ENCODE measurements at regions not wholly inside any gene's neighbourhood (a gene's known extent, or its start where the extent isn't known, plus 50 kb on each side); places are given as distances from the start of the nearest gene placed in this dataset.

DNA sequence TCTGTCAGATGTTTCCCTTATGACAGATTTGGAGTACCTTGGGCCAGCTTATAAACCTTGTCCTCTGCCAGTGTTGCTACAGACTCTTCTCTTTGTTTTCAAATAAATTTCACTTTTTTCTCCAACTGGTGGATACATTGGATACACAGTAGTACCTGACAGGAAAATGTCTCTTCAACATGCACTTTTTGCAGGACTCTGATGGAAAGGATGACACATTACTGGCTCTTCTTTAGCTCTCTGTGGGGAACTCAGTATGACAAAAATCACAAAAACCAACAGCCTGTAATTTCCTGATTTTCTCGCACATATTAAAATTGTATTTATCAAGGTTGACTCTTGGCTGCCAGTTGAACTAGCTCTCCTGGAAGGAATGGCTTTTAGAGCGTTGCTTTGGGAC is 61.3 kb upstream of the GIMD1 start:
- in situ Hi-C loops (cut with HindIII; ENCODE audit: low pct_unique_long_range_greater_than_20kb, low sequenced_read_pairs) = no loop called here
- DNase-seq (ENCODE audit: low read depth) = no peak

DNA sequence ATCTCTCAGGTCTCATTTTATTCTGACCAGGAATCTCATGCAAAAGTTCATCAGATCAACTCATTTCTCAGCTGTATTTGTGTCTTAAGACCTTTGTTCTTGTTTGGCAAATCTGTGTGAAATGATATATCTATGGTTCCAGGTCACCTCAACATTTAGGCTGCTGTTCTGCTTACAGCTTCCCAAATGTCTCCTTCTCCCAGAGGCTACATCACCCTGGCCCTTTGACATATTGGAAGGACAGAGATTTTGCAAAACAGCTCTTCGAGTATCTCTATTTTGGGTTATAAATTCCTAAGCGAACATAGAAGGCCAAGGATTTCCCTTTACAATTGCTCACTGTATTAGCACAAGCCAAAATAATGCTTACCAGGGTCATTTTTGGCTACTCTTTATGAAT is 57.5 kb upstream of the GIMD1 start:
- no peak for DNase-seq (ENCODE audit: low read depth)
- in situ Hi-C loops (cut with HindIII; ENCODE audit: low pct_unique_long_range_greater_than_20kb, low sequenced_read_pairs) = no loop called here

GRCh38 chr4:106425576-106425975 is 57.0 kb upstream of the GIMD1 start:
- no peak for DNase-seq (ENCODE audit: low read depth)
- in situ Hi-C loops (cut with HindIII; ENCODE audit: low pct_unique_long_range_greater_than_20kb, low sequenced_read_pairs) = no loop called here

GRCh38 chr4:106424426-106424825 is 55.8 kb upstream of the GIMD1 start:
- no peak for DNase-seq (ENCODE audit: low read depth)
- in situ Hi-C loops (cut with HindIII; ENCODE audit: low pct_unique_long_range_greater_than_20kb, low sequenced_read_pairs) = no loop called here

GRCh38 chr4:106423791-106424190 is 55.2 kb upstream of the GIMD1 start:
- no peak for DNase-seq (ENCODE audit: low read depth)
- in situ Hi-C loops (cut with HindIII; ENCODE audit: low pct_unique_long_range_greater_than_20kb, low sequenced_read_pairs) = no loop called here

DNA sequence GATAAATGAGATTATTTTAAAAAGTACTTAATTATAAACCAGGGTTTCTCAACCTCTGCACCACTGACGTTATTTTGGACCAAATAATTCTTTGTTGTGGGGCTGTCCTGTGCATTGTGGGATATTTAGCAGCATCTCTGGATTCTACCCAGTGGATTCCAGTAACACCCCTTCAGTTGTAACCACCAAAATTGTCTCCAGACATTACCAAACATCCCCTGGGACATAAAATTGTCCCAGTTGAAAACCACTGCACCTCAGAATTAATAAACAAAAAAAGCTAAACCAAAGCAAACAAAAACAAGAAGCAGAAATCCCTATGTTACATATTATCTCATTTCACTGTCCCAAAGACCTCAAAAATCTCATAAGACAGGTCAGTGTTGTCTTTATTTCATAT is 54.2 kb upstream of the GIMD1 start:
- in situ Hi-C loops (cut with HindIII; ENCODE audit: low pct_unique_long_range_greater_than_20kb, low sequenced_read_pairs) = no loop called here
- no peak for DNase-seq (ENCODE audit: low read depth)

GRCh38 chr4:106421441-106422296 is 53.1 kb upstream of the GIMD1 start:
- no peak for DNase-seq (ENCODE audit: low read depth)
- in situ Hi-C loops (cut with HindIII; ENCODE audit: low pct_unique_long_range_greater_than_20kb, low sequenced_read_pairs) = no loop called here

- DNase-seq (ENCODE audit: low read depth) = no peak
- in situ Hi-C loops (cut with HindIII; ENCODE audit: low pct_unique_long_range_greater_than_20kb, low sequenced_read_pairs) = no loop called here
Observed at GRCh38 chr4:106418444-106418843, 49.9 kb upstream of the GIMD1 start.
